Uterus (tissue), 3 donors: ENCODE measurements at regions not wholly inside any gene's neighbourhood (a gene's known extent, or its start where the extent isn't known, plus 50 kb on each side); places are given as distances from the start of the nearest gene placed in this dataset.

ENCODE experiments used
- DNase-seq, 2 donors: peaks; one replicate each; pipeline ENCODE4 v3.0.0-alpha.2; 2019 to 2020
- H3K27ac ChIP-seq, 2 donors: fragments of 200-600 bp; sonication (generic); 1 replicate in 1 of 2; 2 replicates in 1 of 2; pipeline ENCODE4 v1.5.1; 2016 to 2018
- H3K27me3 ChIP-seq, 2 donors: fragments of 200-600 bp; sonication (generic); one replicate each; pipeline ENCODE4 v1.5.1; 2018 to 2019; ENCODE audit warnings: control low read depth in 1 of 2
- H3K36me3 ChIP-seq, 2 donors: fragments of 200-600 bp; sonication (generic); one replicate each; pipeline ENCODE4 v1.5.1; 2019; ENCODE audit warnings: control low read depth in 1 of 2
- H3K4me1 ChIP-seq, 2 donors: fragments of 200-600 bp; sonication (generic); one replicate each; pipeline ENCODE4 v1.5.1; 2018 to 2019; ENCODE audit warnings: control low read depth in 1 of 2
- H3K4me3 ChIP-seq, 2 donors: fragments of 200-600 bp; sonication (generic); 1 replicate in 1 of 2; 2 replicates in 1 of 2; pipeline ENCODE4 v1.5.1; 2018 to 2019; ENCODE audit warnings: mild to moderate bottlenecking in 1 of 2
- H3K9me3 ChIP-seq, 2 donors: fragments of 200-600 bp; sonication (generic); one replicate each; pipeline ENCODE4 v1.5.1; 2019; ENCODE audit warnings: control low read depth in 1 of 2
- POLR2A ChIP-seq, 2 donors: fragments of 450-650 bp; IDR thresholded peaks; one replicate each; pipeline ENCODE4 v1.6.1; 2016; ENCODE audit warnings: antibody characterized with exemption in 2 of 2, mild to moderate bottlenecking in 1 of 2, moderate library complexity in 1 of 2
- intact Hi-C: fragments of 100-400 bp; cut with DNase I; formaldehyde crosslinking; loops from one replicate; pipeline ENCODE4 v1.15.1; 2023; ENCODE audit warnings: low total_unique reads
- TF ChIP-seq, protein P1 (sequence below), 4 experiments: fragments of 200-600 bp in 2 of 4; fragments of 450-650 bp in 2 of 4; sonication (generic) in 2 of 4; IDR thresholded peaks; one replicate each; pipeline ENCODE4 v1.5.1; 2016 to 2019; ENCODE audit warnings: antibody characterized with exemption in 4 of 4, mild to moderate bottlenecking in 2 of 4, moderate library complexity in 1 of 4
- donor health status: DM: yes; HTN: yes; CAD: no.

DNA sequence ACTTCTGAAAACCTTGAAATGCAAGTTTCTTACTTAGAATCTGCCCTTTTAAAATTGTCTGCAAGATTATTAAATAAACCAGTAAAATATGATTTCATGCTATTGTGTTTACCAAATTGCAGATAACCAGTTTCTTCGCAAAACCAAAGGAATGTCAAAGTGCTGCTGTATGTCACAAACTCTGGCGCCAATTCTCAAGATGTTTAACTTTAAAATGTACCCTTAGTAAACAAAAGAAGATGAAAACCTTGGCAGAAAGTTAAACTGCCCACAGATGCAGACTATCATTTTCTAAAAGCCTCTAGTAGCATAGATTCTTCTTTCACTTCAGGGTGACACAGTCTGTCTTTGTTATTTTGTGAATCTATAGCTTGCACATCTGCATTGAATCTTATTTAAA is 189.2 kb downstream of the SLITRK6 start:
- H3K4me1 ChIP-seq, result no peaks in the 10 kb centered on the region
- no peaks in the 10 kb centered on the region for H3K27me3 ChIP-seq
- intact Hi-C loops, result no loop called here
- no peaks in the 10 kb centered on the region for H3K36me3 ChIP-seq
- H3K4me3 ChIP-seq, result no peak overlapping the region
- no peak for DNase-seq
- no peak overlapping the region for H3K27ac ChIP-seq
- no peaks in the 10 kb centered on the region for H3K9me3 ChIP-seq
- TF ChIP-seq POLR2A (IDR thresholded peaks at IDR 0.05), result no peak
- TF ChIP-seq, protein P1, sequence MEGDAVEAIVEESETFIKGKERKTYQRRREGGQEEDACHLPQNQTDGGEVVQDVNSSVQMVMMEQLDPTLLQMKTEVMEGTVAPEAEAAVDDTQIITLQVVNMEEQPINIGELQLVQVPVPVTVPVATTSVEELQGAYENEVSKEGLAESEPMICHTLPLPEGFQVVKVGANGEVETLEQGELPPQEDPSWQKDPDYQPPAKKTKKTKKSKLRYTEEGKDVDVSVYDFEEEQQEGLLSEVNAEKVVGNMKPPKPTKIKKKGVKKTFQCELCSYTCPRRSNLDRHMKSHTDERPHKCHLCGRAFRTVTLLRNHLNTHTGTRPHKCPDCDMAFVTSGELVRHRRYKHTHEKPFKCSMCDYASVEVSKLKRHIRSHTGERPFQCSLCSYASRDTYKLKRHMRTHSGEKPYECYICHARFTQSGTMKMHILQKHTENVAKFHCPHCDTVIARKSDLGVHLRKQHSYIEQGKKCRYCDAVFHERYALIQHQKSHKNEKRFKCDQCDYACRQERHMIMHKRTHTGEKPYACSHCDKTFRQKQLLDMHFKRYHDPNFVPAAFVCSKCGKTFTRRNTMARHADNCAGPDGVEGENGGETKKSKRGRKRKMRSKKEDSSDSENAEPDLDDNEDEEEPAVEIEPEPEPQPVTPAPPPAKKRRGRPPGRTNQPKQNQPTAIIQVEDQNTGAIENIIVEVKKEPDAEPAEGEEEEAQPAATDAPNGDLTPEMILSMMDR (IDR thresholded peaks at IDR 0.05), result no peak

DNA sequence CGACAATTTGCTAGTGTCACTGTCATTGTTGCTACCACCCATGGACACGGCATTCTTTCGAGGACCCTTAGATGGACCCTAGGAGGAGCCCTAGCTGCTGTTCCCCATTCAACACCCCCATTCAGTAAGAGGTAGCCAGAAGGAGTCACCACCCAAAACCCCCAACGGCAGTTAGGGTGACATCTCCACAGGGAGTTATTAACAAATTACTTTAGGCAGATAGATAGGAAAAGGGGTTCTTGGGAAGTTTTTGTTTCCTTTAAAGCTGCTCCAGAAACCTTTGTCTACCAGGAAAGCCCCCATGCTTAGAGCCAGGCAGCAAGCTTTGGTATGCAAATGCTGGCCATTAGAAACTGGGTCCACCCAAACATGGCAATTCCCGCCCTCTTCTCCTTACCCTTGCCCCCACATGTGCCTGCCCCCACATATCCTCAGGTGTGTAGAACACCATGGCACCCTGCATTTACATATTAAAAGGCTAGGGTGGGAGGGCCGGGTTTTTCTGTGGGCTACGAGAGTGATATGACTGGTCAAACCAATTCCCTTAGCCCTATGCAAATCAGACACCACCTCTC is 190.9 kb downstream of the SLITRK6 start:
- Histone ChIP-seq H3K4me3 (no peak overlapping the region), H3K36me3 (no peaks in the 10 kb centered on the region), H3K27ac (no peak overlapping the region), H3K9me3 (no peaks in the 10 kb centered on the region), H3K27me3 (no peaks in the 10 kb centered on the region), H3K4me1 (no peaks in the 10 kb centered on the region)
- DNase-seq, result no peak
- TF ChIP-seq POLR2A (IDR thresholded peaks at IDR 0.05), result no peak
- TF ChIP-seq, protein P1 (IDR thresholded peaks at IDR 0.05), result no peak
- intact Hi-C loops, result no loop called here

DNA sequence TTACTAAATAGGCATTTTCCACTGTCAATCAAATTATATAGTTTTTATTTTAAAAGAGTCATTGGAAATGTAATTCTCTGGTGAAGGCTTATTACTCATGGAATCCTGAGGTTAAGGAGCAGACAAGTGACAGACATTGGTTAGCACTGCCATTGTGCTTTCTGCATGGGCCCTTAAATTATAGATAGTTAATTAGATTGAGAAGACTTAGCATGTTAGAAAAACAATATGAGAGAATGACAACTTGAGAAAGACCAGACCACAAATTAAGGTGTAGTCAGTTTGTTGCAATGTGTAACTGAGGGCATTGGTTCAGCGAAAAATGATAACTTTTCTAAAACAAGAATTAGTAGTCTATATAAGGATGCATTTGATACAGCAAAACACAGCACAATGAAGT is 195.5 kb downstream of the SLITRK6 start:
- H3K27me3 ChIP-seq, result no peaks in the 10 kb centered on the region
- TF ChIP-seq POLR2A (IDR thresholded peaks at IDR 0.05), result no peak
- TF ChIP-seq, protein P1 (IDR thresholded peaks at IDR 0.05), result no peak
- intact Hi-C loops, result no loop called here
- no peaks in the 10 kb centered on the region for H3K36me3 ChIP-seq
- no peak overlapping the region for H3K4me3 ChIP-seq
- no peak overlapping the region for H3K27ac ChIP-seq
- H3K4me1 ChIP-seq, result no peaks in the 10 kb centered on the region
- no peak for DNase-seq
- H3K9me3 ChIP-seq, result no peaks in the 10 kb centered on the region

DNA sequence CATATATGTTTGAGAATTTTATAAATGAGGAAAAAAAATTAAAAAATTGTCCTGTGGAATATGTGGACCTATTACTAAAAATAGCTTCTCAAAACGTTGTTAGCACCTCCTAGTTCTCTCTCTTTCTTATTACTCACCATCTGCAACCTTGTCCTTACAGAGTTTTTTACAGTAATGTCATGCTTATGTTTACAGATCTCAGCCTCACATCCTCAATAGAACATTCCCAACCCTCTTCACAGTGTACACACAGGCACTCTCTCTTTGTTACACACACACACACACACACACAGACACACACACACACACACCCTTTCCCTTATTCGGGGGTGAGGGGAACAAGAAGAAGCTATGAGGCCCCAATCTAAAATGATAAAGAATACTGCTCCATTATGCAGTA is 197.7 kb downstream of the SLITRK6 start:
- Histone ChIP-seq H3K27me3 (no peaks in the 10 kb centered on the region), H3K27ac (no peak overlapping the region)
- TF ChIP-seq, protein P1 (IDR thresholded peaks at IDR 0.05), result no peak

DNA sequence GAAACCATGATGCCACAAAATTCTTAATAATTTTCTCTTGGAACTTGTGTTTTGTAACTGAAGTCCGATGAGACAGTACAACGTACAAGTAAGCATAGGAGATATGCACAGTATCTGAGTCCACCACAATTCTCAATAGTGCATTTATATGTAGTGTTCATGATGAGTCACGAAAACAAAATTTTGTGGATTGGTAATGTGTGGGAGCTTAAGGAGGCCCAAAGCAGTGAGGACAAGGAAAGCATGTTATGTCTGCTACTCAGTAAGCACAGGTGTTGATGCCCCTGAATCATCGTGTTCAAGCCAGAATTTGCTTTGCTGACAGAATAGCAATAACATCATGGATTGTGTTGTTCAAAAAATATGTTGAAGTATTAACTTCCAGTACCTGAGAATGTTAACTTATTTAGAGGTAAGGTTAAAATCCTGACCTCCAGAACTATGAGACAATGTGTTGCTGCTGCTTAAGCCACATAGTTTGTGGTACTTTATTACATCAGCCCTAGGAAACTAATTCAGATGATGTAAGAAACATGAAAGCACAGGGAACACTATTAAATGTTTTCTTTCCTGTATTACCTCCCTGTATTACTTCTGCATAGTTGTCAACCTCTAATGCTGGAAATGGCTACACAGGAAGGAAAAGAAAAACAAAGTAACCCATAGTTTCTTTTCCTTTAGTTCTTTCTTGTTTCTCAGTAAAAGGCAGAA is 201.3 kb downstream of the SLITRK6 start:
- Histone ChIP-seq H3K4me3 (no peak overlapping the region), H3K4me1 (no peaks in the 10 kb centered on the region), H3K27ac (no peak overlapping the region), H3K27me3 (no peaks in the 10 kb centered on the region), H3K9me3 (no peaks in the 10 kb centered on the region), H3K36me3 (no peaks in the 10 kb centered on the region)
- no peak for DNase-seq
- intact Hi-C loops, result no loop called here
- no peak for TF ChIP-seq POLR2A (IDR thresholded peaks at IDR 0.05)
- TF ChIP-seq, protein P1 (IDR thresholded peaks at IDR 0.05), result no peak

More for the DNA sequence above, 197.7 kb downstream of the SLITRK6 start:
- Histone ChIP-seq H3K4me1 (no peaks in the 10 kb centered on the region), H3K9me3 (no peaks in the 10 kb centered on the region), H3K4me3 (no peak overlapping the region), H3K36me3 (no peaks in the 10 kb centered on the region)
- intact Hi-C loops, result no loop called here
- no peak for DNase-seq
